T-helper 2 cell (primary cell): ENCODE measurements at regions not wholly inside any gene's neighbourhood (a gene's known extent, or its start where the extent isn't known, plus 50 kb on each side); places are given as distances from the start of the nearest gene placed in this dataset.

Experiments
- DNase-seq, 5 experiments: peaks; one replicate each; pipeline versions ENCODE4 v3.0.0 to v3.0.0-alpha.2; 2012 to 2022

- no peak for DNase-seq
Measured at GRCh38 chr4:98210281-98210680, 50.9 kb upstream of the RAP1GDS1 start.

- no peak for DNase-seq
Measured at GRCh38 chr4:98209111-98209510, 52.1 kb upstream of the RAP1GDS1 start.

GRCh38 chr4:98204236-98204553, 57.0 kb upstream of the RAP1GDS1 start:
- no peak for DNase-seq

GRCh38 chr4:98203332-98204235, 57.6 kb upstream of the RAP1GDS1 start:
- DNase-seq: peak in 1 of 5 experiments; percentile 18

GRCh38 chr4:98202907-98203306, 58.3 kb upstream of the RAP1GDS1 start:
- no peak for DNase-seq

GRCh38 chr4:98199247-98199646, 56.0 kb upstream of the STPG2 start:
- DNase-seq: no peak

- DNase-seq: no peak
Measured at GRCh38 chr4:98195005-98195404, 51.7 kb upstream of the STPG2 start.

GRCh38 chr4:98193459-98194105, 50.3 kb upstream of the STPG2 start:
- DNase-seq: no peak
